GM21737 (cell line): ENCODE measurements at regions not wholly inside any gene's neighbourhood (a gene's known extent, or its start where the extent isn't known, plus 50 kb on each side); places are given as distances from the start of the nearest gene placed in this dataset.
"Not testable (repeated sequence)": the region's sequence is repeated elsewhere in the genome, so short reads cannot be mapped to it uniquely, and the experiment has no call there.

ENCODE experiments used
- ATAC-seq: cut with Tn5 transposase; IDR thresholded peaks from one replicate; pipeline ENCODE4 v1.9.1; 2021; ENCODE audit warnings: mild to moderate bottlenecking, moderate library complexity; ENCODE audit not compliant: unreplicated experiment

- ATAC-seq, result no peak
These were observed 113.5 kb upstream of the IGLL5 start for GRCh38 chr22:22773979-22774604.

- ATAC-seq, result not testable (repeated sequence)
These were observed 112.9 kb upstream of the IGLL5 start for GRCh38 chr22:22774762-22775161.

- ATAC-seq, result no peak
These were observed 111.5 kb upstream of the IGLL5 start for GRCh38 chr22:22776121-22776520.

- no peak for ATAC-seq
These were observed 108.4 kb upstream of the IGLL5 start for GRCh38 chr22:22779213-22779612.

- no peak for ATAC-seq
These were observed 104.0 kb upstream of the IGLL5 start for GRCh38 chr22:22783575-22783974.

- ATAC-seq, result no peak
These were observed 103.2 kb upstream of the IGLL5 start for GRCh38 chr22:22784249-22785039.

GRCh38 chr22:22785316-22786065, 102.1 kb upstream of the IGLL5 start:
- ATAC-seq, result no peak

- no peak for ATAC-seq
These were observed 101.1 kb upstream of the IGLL5 start for GRCh38 chr22:22786301-22787115.

GRCh38 chr22:22787151-22787550, 100.5 kb upstream of the IGLL5 start:
- no peak for ATAC-seq

- ATAC-seq, result no peak
These were observed 99.7 kb upstream of the IGLL5 start for GRCh38 chr22:22787786-22788459.

- ATAC-seq, result no peak
These were observed 99.1 kb upstream of the IGLL5 start for GRCh38 chr22:22788460-22789037.

GRCh38 chr22:22789233-22789921, 98.2 kb upstream of the IGLL5 start:
- ATAC-seq, result no peak

- no peak for ATAC-seq
These were observed 97.4 kb upstream of the IGLL5 start for GRCh38 chr22:22789922-22790845.

GRCh38 chr22:22791438-22792181, 96.0 kb upstream of the IGLL5 start:
- ATAC-seq, result no peak

- ATAC-seq, result not testable (repeated sequence)
These were observed 95.3 kb upstream of the IGLL5 start for GRCh38 chr22:22792205-22792786.

GRCh38 chr22:22795639-22796038, 92.0 kb upstream of the IGLL5 start:
- not testable (repeated sequence) for ATAC-seq

GRCh38 chr22:22796724-22797123, 90.9 kb upstream of the IGLL5 start:
- no peak for ATAC-seq
